Stomach (tissue), 8 donors: ENCODE measurements at regions not wholly inside any gene's neighbourhood (a gene's known extent, or its start where the extent isn't known, plus 50 kb on each side); places are given as distances from the start of the nearest gene placed in this dataset.
A peak's percentile ranks its signal among the peaks of the same experiment; 100 is the strongest.

Source experiments
- DNase-seq, 2 donors: peaks; one replicate each; pipeline versions ENCODE4 v3.0.0 to v3.0.0-alpha.2; 2013 to 2019
- H3K27ac ChIP-seq, 5 donors: fragments of 200-600 bp in 4 of 5; sonication (generic) in 4 of 5; one replicate each; pipeline ENCODE4 v1.5.1; 2013 to 2019; ENCODE audit warnings: mild to moderate bottlenecking in 1 of 5, moderate library complexity in 1 of 5
- H3K27me3 ChIP-seq, 3 donors: fragments of 200-600 bp; sonication (generic); one replicate each; pipeline ENCODE4 v1.5.1; 2017 to 2019; ENCODE audit warnings: mixed run types in 1 of 3
- H3K36me3 ChIP-seq, 4 donors: fragments of 200-600 bp; sonication (generic); 1 replicate in 3 of 4; 2 replicates in 1 of 4; pipeline ENCODE4 v1.5.1; 2016 to 2019
- H3K4me1 ChIP-seq, 4 donors: fragments of 200-600 bp; sonication (generic); one replicate each; pipeline ENCODE4 v1.5.1; 2016 to 2019
- H3K4me3 ChIP-seq, 4 donors: fragments of 200-600 bp; sonication (generic) in 3 of 4; one replicate each; pipeline ENCODE4 v1.5.1; 2016 to 2019; ENCODE audit warnings: mild to moderate bottlenecking in 1 of 4
- H3K9me3 ChIP-seq, 4 donors: fragments of 200-600 bp; sonication (generic); one replicate each; pipeline ENCODE4 v1.5.1; 2016 to 2019
- EP300 ChIP-seq: sonication (generic); formaldehyde crosslinking; IDR thresholded peaks from one replicate; pipeline ENCODE4 v1.6.1; 2017; ENCODE audit warnings: antibody characterized with exemption
- POLR2A ChIP-seq, 4 donors: fragments of 450-650 bp; IDR thresholded peaks; one replicate each; pipeline ENCODE4 v1.6.1; 2016; ENCODE audit warnings: antibody characterized with exemption in 4 of 4, control low read depth in 2 of 4, mild to moderate bottlenecking in 1 of 4, moderate library complexity in 1 of 4
- POLR2AphosphoS5 ChIP-seq, 3 donors: sonication (generic); formaldehyde crosslinking; IDR thresholded peaks; one replicate each; pipeline ENCODE4 v1.6.1; 2016; ENCODE audit warnings: antibody characterized with exemption in 3 of 3
- WGBS, 5 donors: extraction: QIAGEN DNeasy Blood & Tissue Kit in 3 of 5; methylation state at CpG; one replicate each; pipeline versions ENCODE4 v1.1.5 to v1.1.7; 2013 to 2018; 5-methylcytosine and 5-hydroxymethylcytosine counted together
- intact Hi-C: fragments of 100-400 bp; cut with DNase I; formaldehyde crosslinking; loops from one replicate; pipeline ENCODE4 v1.15.1; 2023; ENCODE audit warnings: low total_unique reads
- TF ChIP-seq, protein P1 (sequence below), 7 experiments: fragments of 450-650 bp in 4 of 7; fragments of 200-600 bp in 3 of 7; sonication (generic) in 3 of 7; IDR thresholded peaks; one replicate each; pipeline ENCODE4 v1.5.1; 2016 to 2019; ENCODE audit warnings: antibody characterized with exemption in 7 of 7, control low read depth in 2 of 7, mild to moderate bottlenecking in 1 of 7
- donor health status: healthy with polysubstance abuse.
- donor health status: Bipolar disorder and iron deficiency.
- donor health status: healthy.

DNA sequence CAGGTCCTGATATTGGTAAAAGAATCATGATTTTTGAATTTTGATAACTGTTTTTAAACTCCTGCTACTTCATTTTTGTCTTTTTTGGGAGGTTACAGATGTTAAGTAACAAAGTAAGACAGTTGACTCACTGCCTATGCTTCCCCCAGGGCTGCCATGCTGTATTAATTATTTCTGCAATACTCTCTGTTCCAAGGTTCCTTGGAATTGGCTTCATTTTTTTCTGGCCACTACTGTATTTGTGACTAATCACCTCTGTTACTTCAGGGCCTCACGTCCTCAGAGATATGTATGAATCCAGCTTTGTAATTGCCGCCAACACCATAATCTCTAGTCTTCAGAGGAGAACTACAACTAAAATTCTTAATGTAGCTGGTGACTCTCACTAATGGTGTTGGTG lies 1729.3 kb downstream of the C4orf33 start:
- 75 to 84% (median 78%) methylated on average over 2 of the region's 2 CpGs for WGBS, 5 donors
- H3K9me3 ChIP-seq, result no peaks in the 10 kb centered on the region
- no peaks in the 10 kb centered on the region for H3K27me3 ChIP-seq
- H3K27ac ChIP-seq, result no peak overlapping the region
- no peak for DNase-seq
- no peaks in the 10 kb centered on the region for H3K4me1 ChIP-seq
- H3K4me3 ChIP-seq, result no peak overlapping the region
- no peaks in the 10 kb centered on the region for H3K36me3 ChIP-seq
- intact Hi-C loops, result no loop called here
- TF ChIP-seq EP300 (no peak), POLR2A (IDR thresholded peaks at IDR 0.05) (no peak), POLR2AphosphoS5 (IDR thresholded peaks at IDR 0.05) (no peak)
- TF ChIP-seq, protein P1, sequence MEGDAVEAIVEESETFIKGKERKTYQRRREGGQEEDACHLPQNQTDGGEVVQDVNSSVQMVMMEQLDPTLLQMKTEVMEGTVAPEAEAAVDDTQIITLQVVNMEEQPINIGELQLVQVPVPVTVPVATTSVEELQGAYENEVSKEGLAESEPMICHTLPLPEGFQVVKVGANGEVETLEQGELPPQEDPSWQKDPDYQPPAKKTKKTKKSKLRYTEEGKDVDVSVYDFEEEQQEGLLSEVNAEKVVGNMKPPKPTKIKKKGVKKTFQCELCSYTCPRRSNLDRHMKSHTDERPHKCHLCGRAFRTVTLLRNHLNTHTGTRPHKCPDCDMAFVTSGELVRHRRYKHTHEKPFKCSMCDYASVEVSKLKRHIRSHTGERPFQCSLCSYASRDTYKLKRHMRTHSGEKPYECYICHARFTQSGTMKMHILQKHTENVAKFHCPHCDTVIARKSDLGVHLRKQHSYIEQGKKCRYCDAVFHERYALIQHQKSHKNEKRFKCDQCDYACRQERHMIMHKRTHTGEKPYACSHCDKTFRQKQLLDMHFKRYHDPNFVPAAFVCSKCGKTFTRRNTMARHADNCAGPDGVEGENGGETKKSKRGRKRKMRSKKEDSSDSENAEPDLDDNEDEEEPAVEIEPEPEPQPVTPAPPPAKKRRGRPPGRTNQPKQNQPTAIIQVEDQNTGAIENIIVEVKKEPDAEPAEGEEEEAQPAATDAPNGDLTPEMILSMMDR (IDR thresholded peaks at IDR 0.05), result no peak

DNA sequence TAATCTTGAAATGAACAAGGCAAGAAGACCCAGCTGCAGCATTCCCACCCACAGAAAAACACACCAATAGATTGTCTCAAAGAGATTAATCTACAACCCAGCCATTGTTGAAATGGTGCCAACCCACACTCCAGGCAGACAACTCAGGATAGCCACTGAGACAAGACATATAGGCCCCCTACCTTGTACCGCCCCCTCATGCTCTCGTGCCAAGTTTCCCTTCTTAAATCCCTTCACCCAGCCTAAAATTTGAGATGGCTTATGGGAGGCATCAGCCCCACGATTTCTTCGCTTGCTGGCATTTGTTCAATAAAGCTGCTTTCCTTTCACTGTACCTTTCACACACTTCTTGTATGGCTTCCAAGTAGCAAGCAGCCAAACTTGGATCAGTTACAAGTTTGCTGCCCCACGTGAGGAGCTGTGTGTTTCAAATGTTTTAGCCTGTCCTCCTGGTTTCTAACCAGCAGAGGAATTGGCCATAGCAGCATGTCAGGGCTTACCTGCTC lies 1754.1 kb downstream of the C4orf33 start:
- peaks cover 0 to 16% (median 12%) of the 10 kb centered on the region in 4 donors for H3K4me1 ChIP-seq
- H3K27me3 ChIP-seq, result no peaks in the 10 kb centered on the region
- TF ChIP-seq EP300, result no peak
- no peak for TF ChIP-seq POLR2A (IDR thresholded peaks at IDR 0.05)
- TF ChIP-seq POLR2AphosphoS5 (IDR thresholded peaks at IDR 0.05), result no peak
- TF ChIP-seq, protein P1 (IDR thresholded peaks at IDR 0.05), result no peak
- H3K4me3 ChIP-seq, result no peak overlapping the region
- DNase-seq, result peak; percentile 59
- intact Hi-C loops, result no loop called here
- 20 to 36% (median 23%) methylated on average over 5 of the region's 5 CpGs for WGBS, 5 donors
- no peak overlapping the region for H3K27ac ChIP-seq
- no peaks in the 10 kb centered on the region for H3K36me3 ChIP-seq
- no peaks in the 10 kb centered on the region for H3K9me3 ChIP-seq

DNA sequence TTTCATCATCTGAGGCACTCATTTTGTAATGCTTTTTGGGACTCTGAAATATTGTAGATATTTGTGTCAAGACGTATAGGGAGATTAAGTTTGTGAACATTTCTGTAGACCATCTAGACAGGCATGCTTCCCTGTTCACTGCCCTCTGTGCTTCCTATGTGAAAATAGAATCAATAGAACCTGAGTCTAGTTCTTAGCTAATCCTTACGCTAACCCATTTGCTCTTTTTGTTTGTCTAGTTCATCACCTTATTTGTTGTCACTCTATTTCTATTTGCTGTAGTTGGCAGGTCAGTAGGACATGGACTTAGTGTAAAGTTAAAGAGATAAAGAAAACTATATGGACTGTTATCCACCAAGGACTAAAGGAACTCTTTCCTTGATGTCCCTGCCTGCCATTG lies 1755.2 kb downstream of the C4orf33 start:
- 30 to 64% (median 44%) methylated on average over 2 of the region's 2 CpGs for WGBS, 5 donors
- Histone ChIP-seq H3K36me3 (no peaks in the 10 kb centered on the region), H3K9me3 (no peaks in the 10 kb centered on the region), H3K27ac (no peak overlapping the region), H3K4me1 (peaks cover 0 to 16% (median 12%) of the 10 kb centered on the region in 4 donors), H3K27me3 (no peaks in the 10 kb centered on the region), H3K4me3 (no peak overlapping the region)
- intact Hi-C loops, result no loop called here
- DNase-seq, result no peak
- TF ChIP-seq, protein P1 (IDR thresholded peaks at IDR 0.05), result no peak
- TF ChIP-seq POLR2AphosphoS5 (IDR thresholded peaks at IDR 0.05) (no peak), EP300 (no peak), POLR2A (IDR thresholded peaks at IDR 0.05) (no peak)

DNA sequence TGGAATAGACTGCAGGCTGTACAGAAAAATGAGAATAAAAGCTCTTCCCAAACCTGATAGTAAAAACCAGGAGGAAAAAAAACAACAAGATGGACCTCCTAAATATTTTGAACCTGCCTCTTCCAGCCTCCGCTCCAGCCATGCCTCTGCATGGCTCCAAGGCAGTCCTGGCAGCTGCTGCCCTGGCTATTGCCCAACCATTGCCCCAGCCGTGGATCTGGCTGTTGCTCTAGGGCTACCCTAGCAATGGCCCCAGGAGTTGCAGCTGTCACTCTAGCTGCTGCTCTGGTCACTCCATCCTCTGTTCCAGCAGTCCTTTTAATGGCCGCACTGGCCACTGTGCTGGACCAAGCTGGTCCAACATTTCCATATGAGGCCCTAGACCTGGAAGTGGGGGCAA lies 1756.0 kb downstream of the C4orf33 start:
- WGBS, 5 donors, result 72 to 93% (median 80%) methylated on average over 3 of the region's 3 CpGs
- intact Hi-C loops, result no loop called here

More for the DNA sequence above, 1756.0 kb downstream of the C4orf33 start:
- TF ChIP-seq POLR2AphosphoS5 (IDR thresholded peaks at IDR 0.05) (no peak), EP300 (no peak), POLR2A (IDR thresholded peaks at IDR 0.05) (no peak)
- TF ChIP-seq, protein P1 (IDR thresholded peaks at IDR 0.05), result no peak
- H3K4me3 ChIP-seq, result no peak overlapping the region
- H3K4me1 ChIP-seq, result peaks cover 0 to 16% (median 12%) of the 10 kb centered on the region in 4 donors
- H3K27me3 ChIP-seq, result no peaks in the 10 kb centered on the region
- H3K36me3 ChIP-seq, result no peaks in the 10 kb centered on the region
- H3K27ac ChIP-seq, result no peak overlapping the region
- DNase-seq, result no peak
- H3K9me3 ChIP-seq, result no peaks in the 10 kb centered on the region
